ENCODE measurements at regions not wholly inside any gene's neighbourhood (a gene's known extent, or its start where the extent isn't known, plus 50 kb on each side); places are given as distances from the start of the nearest gene placed in this dataset.

GRCh38 chr12:46523863-46524770, 151.5 kb upstream of the SLC38A2 start (continued):
- TF ChIP-seq ZBTB33 (IDR thresholded peaks at IDR 0.05; ENCODE audit: borderline replicate concordance, low read depth) (no peak), SMC3 (IDR thresholded peaks at IDR 0.05; ENCODE audit: low read depth, low read length) (no peak), RXRA (IDR thresholded peaks at IDR 0.05; ENCODE audit: borderline replicate concordance, low read depth) (peak; percentile 70; the same call in 1 of the 2 replicates), TCF12 (IDR thresholded peaks at IDR 0.05) (peak; percentile 85), EP300 (IDR thresholded peaks at IDR 0.05; ENCODE audit: borderline replicate concordance in 1 of 2, low read depth in 1 of 2, low read length in 1 of 2) (peak in 1 of 2 experiments; percentile 84; a peak in 2 of 4 replicates), TEAD4 (IDR thresholded peaks at IDR 0.05; ENCODE audit: borderline replicate concordance, insufficient read depth) (peak; percentile 61; the same call in 1 of the 2 replicates), JUND (IDR thresholded peaks at IDR 0.05) (peak; percentile 91), NFIC (IDR thresholded peaks at IDR 0.05; ENCODE audit: borderline replicate concordance) (peak; percentile 12; the same call in 1 of the 2 replicates), REST (IDR thresholded peaks at IDR 0.05; ENCODE audit: low read depth, low read length) (peak; percentile 17; the same call in 1 of the 2 replicates)

- peak overlapping the region; percentile 80 for H3K4me2 ChIP-seq
- TF ChIP-seq MXI1 (IDR thresholded peaks at IDR 0.05; ENCODE audit: low read depth, low read length), result no peak
- H3K4me1 ChIP-seq (ENCODE audit: control insufficient read depth in 1 of 2, insufficient read depth in 2 of 2, low read depth in 1 of 2, low read length in 1 of 2), result peaks cover 11 to 25% of the 10 kb centered on the region in 2 experiments
- ChIA-PET CTCF (interaction anchor here (1.6 to 1.8 kb wide), 2 partner anchors 11 to 24 kb away, joined by 3 to 4 read pairs; no protein-coding TSS in a partner anchor), POLR2A (interaction anchor here (1.2 kb wide), 1 partner anchor 140 kb away, joined by 3 read pairs; no protein-coding TSS in a partner anchor)
- peaks cover 31% of the 10 kb centered on the region for H3F3A ChIP-seq (replicated peaks; ENCODE audit: insufficient read depth)
- DNase-seq, result no peak
- peaks cover 26% of the 10 kb centered on the region for H3K79me2 ChIP-seq (ENCODE audit: insufficient read depth)
- no peaks in the 10 kb centered on the region for H4K20me1 ChIP-seq (ENCODE audit: insufficient read depth)
- peak overlapping the region; percentile 74 for H3K9ac ChIP-seq
- no peaks in the 10 kb centered on the region for H3K9me2 ChIP-seq
- 90% methylated on average over 2 of the region's 2 CpGs for WGBS (ENCODE audit: low lambda C conversion rate)
- H3K27me3 ChIP-seq (ENCODE audit: insufficient read depth), result no peaks in the 10 kb centered on the region
- no peaks in the 10 kb centered on the region for H3K36me3 ChIP-seq (replicated peaks in 1 of 2; ENCODE audit: control insufficient read depth in 1 of 2, insufficient read depth in 2 of 2, low read length in 1 of 2)
- no peak overlapping the region for H2AFZ ChIP-seq (ENCODE audit: low read depth)
- H3K4me3 ChIP-seq (ENCODE audit: low read depth in 2 of 2, low read length in 1 of 2), result peak overlapping the region; percentile 29 to 47; a peak in 3 of 4 replicates
- no peaks in the 10 kb centered on the region for H3K9me3 ChIP-seq
- peak overlapping the region; percentile 89 to 99; a peak in 3 of 4 replicates for H3K27ac ChIP-seq (ENCODE audit: low read depth in 2 of 2, low read length in 1 of 2)
These were observed 150.9 kb upstream of the SLC38A2 start for GRCh38 chr12:46523446-46523845.
